ENCODE measurements at regions not wholly inside any gene's neighbourhood (a gene's known extent, or its start where the extent isn't known, plus 50 kb on each side); places are given as distances from the start of the nearest gene placed in this dataset.

GRCh38 chr6:163721922-163722692 lies 307.6 kb downstream of the QKI start:
- Mint-ChIP-seq H3K4me1 (ENCODE audit: low read depth) (no peaks in the 10 kb centered on the region), H3K36me3 (ENCODE audit: low read depth) (no peaks in the 10 kb centered on the region), H3K4me3 (ENCODE audit: low read depth) (no peak overlapping the region), H3K9me3 (no peaks in the 10 kb centered on the region), H3K27ac (no peak overlapping the region), H3K27me3 (ENCODE audit: low read depth) (no peaks in the 10 kb centered on the region)
- no peak for DNase-seq (ENCODE audit: low spot score)
- intact Hi-C loops (cut with micrococcal nuclease): no loop called here

- intact Hi-C loops (cut with micrococcal nuclease): no loop called here
- Mint-ChIP-seq H3K4me3 (ENCODE audit: low read depth) (no peak overlapping the region), H3K27ac (no peak overlapping the region), H3K27me3 (ENCODE audit: low read depth) (no peaks in the 10 kb centered on the region), H3K9me3 (no peaks in the 10 kb centered on the region), H3K36me3 (ENCODE audit: low read depth) (no peaks in the 10 kb centered on the region), H3K4me1 (ENCODE audit: low read depth) (no peaks in the 10 kb centered on the region)
- no peak for DNase-seq (ENCODE audit: low spot score)
These were observed 306.9 kb downstream of the QKI start for GRCh38 chr6:163721435-163721834.

DNA sequence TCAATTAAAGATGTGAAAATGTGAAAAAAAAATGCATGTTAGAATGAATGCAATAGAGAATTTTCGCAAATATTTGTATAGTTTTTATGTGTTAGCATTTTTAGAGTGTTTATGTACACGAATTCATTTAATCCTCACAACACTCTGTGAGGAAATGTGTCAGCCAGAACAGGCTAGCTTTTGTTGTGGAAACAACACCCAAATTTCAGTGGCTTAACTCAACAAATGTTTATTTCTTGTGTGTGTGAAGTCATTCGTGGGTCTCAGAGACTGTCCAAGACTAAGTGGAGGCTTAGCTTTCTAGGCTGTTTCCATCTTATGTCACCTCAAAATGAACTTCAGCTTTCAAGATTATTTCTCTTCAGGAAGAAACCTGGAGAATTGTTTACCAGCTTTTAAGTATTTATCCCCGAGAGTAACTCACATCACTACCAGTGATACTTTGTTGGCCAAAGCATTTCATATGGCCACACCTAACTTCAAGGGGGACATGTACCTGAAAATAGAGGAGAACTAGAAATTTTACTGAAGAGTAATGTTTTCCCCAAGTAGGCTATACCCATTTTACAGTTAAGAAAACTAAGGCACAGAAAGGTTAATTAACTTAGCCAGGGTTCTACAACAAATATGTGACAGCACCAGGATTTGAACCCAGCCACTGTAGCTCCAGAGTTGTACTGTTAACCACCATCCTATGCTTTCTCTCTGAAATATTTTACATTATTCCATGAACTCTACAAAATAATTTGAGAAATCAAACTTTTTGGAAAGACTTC lies 306.1 kb downstream of the QKI start:
- intact Hi-C loops (cut with micrococcal nuclease): no loop called here
- Mint-ChIP-seq H3K36me3 (ENCODE audit: low read depth) (no peaks in the 10 kb centered on the region), H3K27ac (no peak overlapping the region), H3K9me3 (no peaks in the 10 kb centered on the region), H3K4me3 (ENCODE audit: low read depth) (no peak overlapping the region), H3K4me1 (ENCODE audit: low read depth) (no peaks in the 10 kb centered on the region), H3K27me3 (ENCODE audit: low read depth) (no peaks in the 10 kb centered on the region)
- DNase-seq (ENCODE audit: low spot score): no peak

DNA sequence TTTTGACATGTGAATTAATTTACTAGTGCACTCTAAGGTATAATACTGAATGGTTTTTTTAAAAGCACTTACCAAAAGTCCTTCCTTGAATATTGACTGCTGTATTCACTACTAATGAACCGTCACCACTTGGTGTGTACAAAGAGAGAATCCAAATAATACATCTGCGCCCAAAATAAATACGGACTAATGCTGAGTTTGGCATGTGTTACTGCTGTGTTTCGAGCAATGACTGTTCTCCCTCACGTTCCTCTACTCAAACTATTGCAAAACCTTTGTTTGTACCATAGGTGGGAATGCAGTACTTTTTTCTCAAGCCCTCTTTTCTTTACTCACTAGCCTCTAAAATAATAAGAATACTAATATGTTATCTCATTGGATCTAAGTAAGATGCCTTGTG lies 305.5 kb downstream of the QKI start:
- Mint-ChIP-seq H3K4me1 (ENCODE audit: low read depth) (no peaks in the 10 kb centered on the region), H3K27ac (no peak overlapping the region), H3K4me3 (ENCODE audit: low read depth) (no peak overlapping the region), H3K9me3 (no peaks in the 10 kb centered on the region), H3K36me3 (ENCODE audit: low read depth) (no peaks in the 10 kb centered on the region), H3K27me3 (ENCODE audit: low read depth) (no peaks in the 10 kb centered on the region)
- intact Hi-C loops (cut with micrococcal nuclease): no loop called here
- DNase-seq (ENCODE audit: low spot score): no peak

DNA sequence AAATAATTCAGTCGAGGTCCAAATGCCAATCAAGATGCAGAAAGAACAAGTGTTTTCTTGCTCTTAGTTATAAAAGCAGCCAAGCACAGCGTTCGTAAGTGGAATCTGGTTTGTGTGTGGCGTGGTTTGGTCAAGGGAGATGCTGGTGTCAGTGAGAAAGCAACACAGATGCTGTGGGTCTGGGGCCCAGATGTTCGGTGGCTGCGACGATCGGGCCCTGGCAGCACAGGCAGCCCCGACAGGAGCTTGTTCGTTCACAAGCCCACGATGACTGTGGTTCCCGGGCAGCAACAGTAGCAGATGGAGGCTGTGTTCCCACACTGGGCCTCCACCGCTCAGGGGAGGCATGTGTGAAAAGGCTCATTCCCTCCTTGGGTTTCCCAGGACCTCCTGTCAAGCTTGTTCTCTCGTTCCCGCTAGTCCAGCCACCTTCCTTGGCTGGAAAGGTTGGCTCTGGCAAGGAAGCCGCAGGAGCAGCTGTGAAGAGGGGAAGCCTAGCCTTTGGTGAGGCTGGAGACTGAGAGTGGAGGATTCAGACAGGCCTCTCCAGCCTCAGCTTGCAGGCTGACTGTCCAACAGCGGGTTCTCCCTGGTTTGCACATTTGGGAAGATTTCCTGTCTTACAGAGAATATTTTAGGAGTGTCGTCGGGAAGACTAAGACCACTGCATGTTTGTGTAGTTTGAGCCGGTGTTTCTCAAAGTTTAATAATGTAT lies 304.7 kb downstream of the QKI start:
- Mint-ChIP-seq H3K27ac (no peak overlapping the region), H3K27me3 (ENCODE audit: low read depth) (no peaks in the 10 kb centered on the region), H3K4me3 (ENCODE audit: low read depth) (no peak overlapping the region), H3K9me3 (no peaks in the 10 kb centered on the region), H3K4me1 (ENCODE audit: low read depth) (no peaks in the 10 kb centered on the region), H3K36me3 (ENCODE audit: low read depth) (no peaks in the 10 kb centered on the region)
- DNase-seq (ENCODE audit: low spot score): no peak
- intact Hi-C loops (cut with micrococcal nuclease): no loop called here

- intact Hi-C loops (cut with micrococcal nuclease): no loop called here
- no peaks in the 10 kb centered on the region for H3K27me3 Mint-ChIP-seq (ENCODE audit: low read depth)
- no peak overlapping the region for H3K27ac Mint-ChIP-seq
- no peak overlapping the region for H3K4me3 Mint-ChIP-seq (ENCODE audit: low read depth)
- H3K9me3 Mint-ChIP-seq: no peaks in the 10 kb centered on the region
- no peaks in the 10 kb centered on the region for H3K4me1 Mint-ChIP-seq (ENCODE audit: low read depth)
- H3K36me3 Mint-ChIP-seq (ENCODE audit: low read depth): no peaks in the 10 kb centered on the region
- no peak for DNase-seq (ENCODE audit: low spot score)
These were observed 304.0 kb downstream of the QKI start for GRCh38 chr6:163718537-163718936.

DNA sequence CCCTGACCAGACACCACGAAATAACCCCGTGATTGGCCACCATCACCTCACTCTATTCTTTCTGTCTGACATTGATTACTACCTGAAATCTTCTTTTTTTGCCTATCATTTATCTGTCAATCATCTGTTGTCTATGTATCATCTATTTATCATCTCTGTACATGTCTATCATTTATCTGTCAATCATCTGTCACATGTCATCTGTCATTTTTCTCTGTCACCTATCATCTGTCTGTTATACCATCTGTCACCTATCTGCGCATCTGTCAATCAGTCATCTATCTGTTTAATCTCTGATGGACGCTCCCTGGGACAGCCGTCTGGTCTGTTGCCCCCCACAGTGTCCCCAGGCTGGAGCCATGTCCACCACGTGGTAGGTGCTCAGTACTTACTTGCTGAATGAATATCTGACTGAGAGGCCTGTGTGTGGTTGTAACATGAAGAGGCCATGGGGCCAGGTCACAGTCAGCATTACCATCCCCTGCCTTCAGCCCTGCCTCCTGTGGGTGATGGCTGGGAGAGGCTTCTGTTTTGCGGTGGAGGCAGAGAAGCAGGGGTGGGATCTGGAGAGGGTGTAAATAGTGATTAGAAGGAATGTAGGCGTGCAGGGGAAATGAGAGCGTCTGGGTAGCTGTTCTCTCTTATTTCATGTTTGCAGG lies 302.7 kb downstream of the QKI start:
- no peaks in the 10 kb centered on the region for H3K27me3 Mint-ChIP-seq (ENCODE audit: low read depth)
- no peak overlapping the region for H3K27ac Mint-ChIP-seq
- H3K9me3 Mint-ChIP-seq: no peaks in the 10 kb centered on the region
- no peak overlapping the region for H3K4me3 Mint-ChIP-seq (ENCODE audit: low read depth)
- H3K4me1 Mint-ChIP-seq (ENCODE audit: low read depth): no peaks in the 10 kb centered on the region
- no peak for DNase-seq (ENCODE audit: low spot score)
- intact Hi-C loops (cut with micrococcal nuclease): no loop called here
- H3K36me3 Mint-ChIP-seq (ENCODE audit: low read depth): no peaks in the 10 kb centered on the region

- Mint-ChIP-seq H3K9me3 (no peaks in the 10 kb centered on the region), H3K27me3 (ENCODE audit: low read depth) (no peaks in the 10 kb centered on the region), H3K27ac (no peak overlapping the region), H3K4me1 (ENCODE audit: low read depth) (no peaks in the 10 kb centered on the region), H3K4me3 (ENCODE audit: low read depth) (no peak overlapping the region), H3K36me3 (ENCODE audit: low read depth) (no peaks in the 10 kb centered on the region)
- intact Hi-C loops (cut with micrococcal nuclease): no loop called here
- DNase-seq (ENCODE audit: low spot score): no peak
These were observed 302.2 kb downstream of the QKI start for GRCh38 chr6:163716690-163717089.

- Mint-ChIP-seq H3K9me3 (no peaks in the 10 kb centered on the region), H3K27me3 (ENCODE audit: low read depth) (peaks cover 2% of the 10 kb centered on the region), H3K27ac (no peak overlapping the region), H3K4me3 (ENCODE audit: low read depth) (no peak overlapping the region), H3K4me1 (ENCODE audit: low read depth) (no peaks in the 10 kb centered on the region), H3K36me3 (ENCODE audit: low read depth) (no peaks in the 10 kb centered on the region)
- DNase-seq (ENCODE audit: low spot score): no peak
- intact Hi-C loops (cut with micrococcal nuclease): no loop called here
These were observed 301.3 kb downstream of the QKI start for GRCh38 chr6:163715846-163716245.

GRCh38 chr6:163714179-163714578 lies 299.7 kb downstream of the QKI start:
- Mint-ChIP-seq H3K4me3 (ENCODE audit: low read depth) (no peak overlapping the region), H3K4me1 (ENCODE audit: low read depth) (no peaks in the 10 kb centered on the region), H3K27ac (no peak overlapping the region), H3K27me3 (ENCODE audit: low read depth) (peaks cover 2% of the 10 kb centered on the region), H3K9me3 (no peaks in the 10 kb centered on the region), H3K36me3 (ENCODE audit: low read depth) (no peaks in the 10 kb centered on the region)
- DNase-seq (ENCODE audit: low spot score): no peak
- intact Hi-C loops (cut with micrococcal nuclease): no loop called here

- intact Hi-C loops (cut with micrococcal nuclease): no loop called here
- peaks cover 2% of the 10 kb centered on the region for H3K27me3 Mint-ChIP-seq (ENCODE audit: low read depth)
- H3K4me1 Mint-ChIP-seq (ENCODE audit: low read depth): no peaks in the 10 kb centered on the region
These were observed 298.5 kb downstream of the QKI start for GRCh38 chr6:163712981-163713380.

DNA sequence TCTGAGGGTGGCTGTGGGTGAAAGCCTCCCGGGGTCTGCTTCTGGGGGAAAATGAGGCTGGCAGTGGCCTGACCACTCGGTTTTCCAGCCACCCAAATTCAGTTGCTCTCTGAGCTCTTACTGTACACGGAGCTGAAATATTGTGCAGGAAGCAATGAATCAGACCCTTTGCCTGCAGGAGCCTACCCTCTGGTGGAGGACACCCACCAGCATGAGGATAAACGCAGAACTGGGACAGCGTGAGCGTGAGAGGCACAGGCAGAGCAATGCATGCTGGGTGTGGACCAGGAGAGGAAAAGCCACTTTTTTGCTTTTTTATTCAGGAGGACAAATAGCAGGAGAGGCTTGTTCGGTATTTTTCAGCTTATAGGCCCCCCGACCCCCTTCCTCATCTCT lies 298.0 kb downstream of the QKI start:
- Mint-ChIP-seq H3K9me3 (no peaks in the 10 kb centered on the region), H3K27ac (no peak overlapping the region), H3K4me1 (ENCODE audit: low read depth) (no peaks in the 10 kb centered on the region), H3K4me3 (ENCODE audit: low read depth) (no peak overlapping the region), H3K27me3 (ENCODE audit: low read depth) (peaks cover 2% of the 10 kb centered on the region), H3K36me3 (ENCODE audit: low read depth) (no peaks in the 10 kb centered on the region)
- DNase-seq (ENCODE audit: low spot score): no peak
- intact Hi-C loops (cut with micrococcal nuclease): no loop called here

More at GRCh38 chr6:163712981-163713380, 298.5 kb downstream of the QKI start:
- Mint-ChIP-seq H3K4me3 (ENCODE audit: low read depth) (no peak overlapping the region), H3K27ac (no peak overlapping the region), H3K9me3 (no peaks in the 10 kb centered on the region), H3K36me3 (ENCODE audit: low read depth) (no peaks in the 10 kb centered on the region)
- DNase-seq (ENCODE audit: low spot score): no peak
